ENCODE measurements at regions not wholly inside any gene's neighbourhood (a gene's known extent, or its start where the extent isn't known, plus 50 kb on each side); places are given as distances from the start of the nearest gene placed in this dataset.

- Histone ChIP-seq H3K4me1 (ENCODE audit: control insufficient read depth in 2 of 2, insufficient read depth in 2 of 2, low read length in 2 of 2) (no peaks in the 10 kb centered on the region), H3K36me3 (ENCODE audit: control insufficient read depth in 2 of 2, insufficient read depth in 2 of 2, low read length in 1 of 2) (no peaks in the 10 kb centered on the region), H3K27ac (ENCODE audit: low read depth in 1 of 2, low read length in 1 of 2) (no peak overlapping the region), H3K27me3 (ENCODE audit: control insufficient read depth in 2 of 2, insufficient read depth in 1 of 2, low read length in 1 of 2) (peaks cover 0 to 23% of the 10 kb centered on the region in 2 donors), H3K4me3 (ENCODE audit: low read length in 2 of 2) (peak overlapping the region in 1 of 2 donors; percentile 46), H3K9me3 (ENCODE audit: control insufficient read depth in 2 of 2, insufficient read depth in 1 of 2, low read length in 1 of 2) (no peaks in the 10 kb centered on the region)
- 9% methylated on average over 43 of the region's 43 CpGs for WGBS
- peak; percentile 30 to 84 (median 59) for DNase-seq (ENCODE audit: low read depth in 6 of 9, low spot score in 9 of 9)
These were observed 157.6 kb downstream of the HERPUD2 start for GRCh38 chr7:35537067-35538023.

GRCh38 chr7:35536396-35536826, 158.5 kb downstream of the HERPUD2 start:
- Histone ChIP-seq H3K27ac (ENCODE audit: low read depth in 1 of 2, low read length in 1 of 2) (no peak overlapping the region), H3K4me1 (ENCODE audit: control insufficient read depth in 2 of 2, insufficient read depth in 2 of 2, low read length in 2 of 2) (no peaks in the 10 kb centered on the region), H3K27me3 (ENCODE audit: control insufficient read depth in 2 of 2, insufficient read depth in 1 of 2, low read length in 1 of 2) (peaks cover 0 to 23% of the 10 kb centered on the region in 2 donors), H3K4me3 (ENCODE audit: low read length in 2 of 2) (no peak overlapping the region), H3K36me3 (ENCODE audit: control insufficient read depth in 2 of 2, insufficient read depth in 2 of 2, low read length in 1 of 2) (no peaks in the 10 kb centered on the region), H3K9me3 (ENCODE audit: control insufficient read depth in 2 of 2, insufficient read depth in 1 of 2, low read length in 1 of 2) (no peaks in the 10 kb centered on the region)
- 96% methylated on average over 11 of the region's 11 CpGs for WGBS
- DNase-seq (ENCODE audit: low read depth in 6 of 9, low spot score in 9 of 9): no peak

GRCh38 chr7:35533902-35534301, 161.0 kb downstream of the HERPUD2 start:
- WGBS: 79% methylated on average over 6 of the region's 6 CpGs
- no peak for DNase-seq (ENCODE audit: low read depth in 6 of 9, low spot score in 9 of 9)
- Histone ChIP-seq H3K36me3 (ENCODE audit: control insufficient read depth in 2 of 2, insufficient read depth in 2 of 2, low read length in 1 of 2) (no peaks in the 10 kb centered on the region), H3K9me3 (ENCODE audit: control insufficient read depth in 2 of 2, insufficient read depth in 1 of 2, low read length in 1 of 2) (no peaks in the 10 kb centered on the region), H3K4me3 (ENCODE audit: low read length in 2 of 2) (no peak overlapping the region), H3K27ac (ENCODE audit: low read depth in 1 of 2, low read length in 1 of 2) (no peak overlapping the region), H3K4me1 (ENCODE audit: control insufficient read depth in 2 of 2, insufficient read depth in 2 of 2, low read length in 2 of 2) (no peaks in the 10 kb centered on the region), H3K27me3 (ENCODE audit: control insufficient read depth in 2 of 2, insufficient read depth in 1 of 2, low read length in 1 of 2) (peaks cover 0 to 21% of the 10 kb centered on the region in 2 donors)

GRCh38 chr7:35530124-35531109, 164.5 kb downstream of the HERPUD2 start:
- Histone ChIP-seq H3K4me1 (ENCODE audit: control insufficient read depth in 2 of 2, insufficient read depth in 2 of 2, low read length in 2 of 2) (no peaks in the 10 kb centered on the region), H3K36me3 (ENCODE audit: control insufficient read depth in 2 of 2, insufficient read depth in 2 of 2, low read length in 1 of 2) (no peaks in the 10 kb centered on the region), H3K27ac (ENCODE audit: low read depth in 1 of 2, low read length in 1 of 2) (no peak overlapping the region), H3K27me3 (ENCODE audit: control insufficient read depth in 2 of 2, insufficient read depth in 1 of 2, low read length in 1 of 2) (no peaks in the 10 kb centered on the region), H3K4me3 (ENCODE audit: low read length in 2 of 2) (no peak overlapping the region), H3K9me3 (ENCODE audit: control insufficient read depth in 2 of 2, insufficient read depth in 1 of 2, low read length in 1 of 2) (no peaks in the 10 kb centered on the region)
- no peak for DNase-seq (ENCODE audit: low read depth in 6 of 9, low spot score in 9 of 9)
- 79% methylated on average over 16 of the region's 16 CpGs for WGBS

- Histone ChIP-seq H3K4me1 (ENCODE audit: control insufficient read depth in 2 of 2, insufficient read depth in 2 of 2, low read length in 2 of 2) (no peaks in the 10 kb centered on the region), H3K9me3 (ENCODE audit: control insufficient read depth in 2 of 2, insufficient read depth in 1 of 2, low read length in 1 of 2) (no peaks in the 10 kb centered on the region), H3K27me3 (ENCODE audit: control insufficient read depth in 2 of 2, insufficient read depth in 1 of 2, low read length in 1 of 2) (no peaks in the 10 kb centered on the region), H3K27ac (ENCODE audit: low read depth in 1 of 2, low read length in 1 of 2) (no peak overlapping the region), H3K4me3 (ENCODE audit: low read length in 2 of 2) (no peak overlapping the region), H3K36me3 (ENCODE audit: control insufficient read depth in 2 of 2, insufficient read depth in 2 of 2, low read length in 1 of 2) (no peaks in the 10 kb centered on the region)
- DNase-seq (ENCODE audit: low read depth in 6 of 9, low spot score in 9 of 9): no peak
- 75% methylated on average over 6 of the region's 6 CpGs for WGBS
These were observed 165.2 kb downstream of the HERPUD2 start for GRCh38 chr7:35529713-35530112.

GRCh38 chr7:35528381-35528977, 166.5 kb downstream of the HERPUD2 start:
- WGBS: 97% methylated on average over 8 of the region's 8 CpGs

GRCh38 chr7:35526645-35527044, 168.3 kb downstream of the HERPUD2 start:
- Histone ChIP-seq H3K9me3 (ENCODE audit: control insufficient read depth in 2 of 2, insufficient read depth in 1 of 2, low read length in 1 of 2) (no peaks in the 10 kb centered on the region), H3K36me3 (ENCODE audit: control insufficient read depth in 2 of 2, insufficient read depth in 2 of 2, low read length in 1 of 2) (no peaks in the 10 kb centered on the region), H3K27ac (ENCODE audit: low read depth in 1 of 2, low read length in 1 of 2) (no peak overlapping the region), H3K4me1 (ENCODE audit: control insufficient read depth in 2 of 2, insufficient read depth in 2 of 2, low read length in 2 of 2) (no peaks in the 10 kb centered on the region), H3K4me3 (ENCODE audit: low read length in 2 of 2) (no peak overlapping the region), H3K27me3 (ENCODE audit: control insufficient read depth in 2 of 2, insufficient read depth in 1 of 2, low read length in 1 of 2) (peaks cover 0 to 4% of the 10 kb centered on the region in 2 donors)
- DNase-seq (ENCODE audit: low read depth in 6 of 9, low spot score in 9 of 9): no peak
- 83% methylated on average over 4 of the region's 4 CpGs for WGBS

More at GRCh38 chr7:35528381-35528977, 166.5 kb downstream of the HERPUD2 start:
- no peaks in the 10 kb centered on the region for H3K9me3 ChIP-seq (ENCODE audit: control insufficient read depth in 2 of 2, insufficient read depth in 1 of 2, low read length in 1 of 2)
- no peaks in the 10 kb centered on the region for H3K4me1 ChIP-seq (ENCODE audit: control insufficient read depth in 2 of 2, insufficient read depth in 2 of 2, low read length in 2 of 2)
- H3K27ac ChIP-seq (ENCODE audit: low read depth in 1 of 2, low read length in 1 of 2): no peak overlapping the region
- no peaks in the 10 kb centered on the region for H3K27me3 ChIP-seq (ENCODE audit: control insufficient read depth in 2 of 2, insufficient read depth in 1 of 2, low read length in 1 of 2)
- DNase-seq (ENCODE audit: low read depth in 6 of 9, low spot score in 9 of 9): no peak
- H3K4me3 ChIP-seq (ENCODE audit: low read length in 2 of 2): no peak overlapping the region
- H3K36me3 ChIP-seq (ENCODE audit: control insufficient read depth in 2 of 2, insufficient read depth in 2 of 2, low read length in 1 of 2): no peaks in the 10 kb centered on the region

- Histone ChIP-seq H3K27ac (ENCODE audit: low read depth in 1 of 2, low read length in 1 of 2) (no peak overlapping the region), H3K4me1 (ENCODE audit: control insufficient read depth in 2 of 2, insufficient read depth in 2 of 2, low read length in 2 of 2) (no peaks in the 10 kb centered on the region), H3K36me3 (ENCODE audit: control insufficient read depth in 2 of 2, insufficient read depth in 2 of 2, low read length in 1 of 2) (no peaks in the 10 kb centered on the region), H3K9me3 (ENCODE audit: control insufficient read depth in 2 of 2, insufficient read depth in 1 of 2, low read length in 1 of 2) (no peaks in the 10 kb centered on the region), H3K4me3 (ENCODE audit: low read length in 2 of 2) (no peak overlapping the region), H3K27me3 (ENCODE audit: control insufficient read depth in 2 of 2, insufficient read depth in 1 of 2, low read length in 1 of 2) (peaks cover 0 to 6% of the 10 kb centered on the region in 2 donors)
- 91% methylated on average over 5 of the region's 5 CpGs for WGBS
- DNase-seq (ENCODE audit: low read depth in 6 of 9, low spot score in 9 of 9): no peak
These were observed 170.7 kb downstream of the HERPUD2 start for GRCh38 chr7:35524112-35524804.

Measured in thymus (tissue), 11 donors.